PC-3 (cell line): ENCODE measurements at regions not wholly inside any gene's neighbourhood (a gene's known extent, or its start where the extent isn't known, plus 50 kb on each side); places are given as distances from the start of the nearest gene placed in this dataset.
"Not testable (repeated sequence)": the region's sequence is repeated elsewhere in the genome, so short reads cannot be mapped to it uniquely, and the experiment has no call there.

Experiments used
- CTCF ChIP-seq: fragments of 300-600 bp; sonication (generic); conservative IDR thresholded peaks from 2 replicates; pipeline ENCODE4 v1.5.1; 2017; ENCODE audit warnings: antibody characterized with exemption, low read depth, mild to moderate bottlenecking, low read length
- EZH2 ChIP-seq: fragments of 300-600 bp; sonication (generic); IDR thresholded peaks from one replicate; pipeline ENCODE4 v1.6.1; 2017; ENCODE audit warnings: antibody characterized with exemption, mild to moderate bottlenecking, low read length; ENCODE audit not compliant: unreplicated experiment

DNA sequence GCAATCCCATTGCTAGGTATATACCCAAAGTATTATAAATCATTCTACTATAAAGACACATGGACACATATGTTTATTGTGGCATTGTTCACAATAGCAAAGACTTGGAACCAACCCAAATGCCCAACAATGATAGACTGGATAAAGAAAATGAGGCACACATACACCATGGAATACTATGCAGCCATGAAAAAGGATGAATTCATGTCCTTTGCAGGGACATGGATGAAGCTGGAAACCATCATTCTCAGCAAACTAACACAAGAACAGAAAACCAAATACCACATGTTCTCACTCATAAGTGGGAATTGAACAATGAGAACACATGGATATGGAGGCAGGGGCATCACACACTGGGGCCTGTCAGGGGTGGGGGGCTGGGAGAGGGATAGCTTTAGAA, 249.4 kb downstream of the UBE3D start:
- TF ChIP-seq CTCF, EZH2: not testable (repeated sequence)
